Activated B cell treated with CpG ODN at 0.5 μM for 24 hours (primary cell): ENCODE measurements at regions not wholly inside any gene's neighbourhood (a gene's known extent, or its start where the extent isn't known, plus 50 kb on each side); places are given as distances from the start of the nearest gene placed in this dataset.

Source experiments
- ATAC-seq: fragments of 200-7000 bp; cut with Tn5 transposase; one replicate; pipeline ENCODE4 v1.10.0; 2021; ENCODE audit warnings: low read depth, mild to moderate bottlenecking, moderate library complexity
- CTCF ChIA-PET: fragments of 350-600 bp; sonication (Branson Sonifier 250); formaldehyde crosslinking; loops from one replicate; lab custom pipeline; 2021; ENCODE audit warnings: antibody characterized with exemption; lab: Charles Lee
- POLR2A ChIA-PET: fragments of 350-600 bp; sonication (Branson Sonifier 250); formaldehyde crosslinking; loops from one replicate; lab custom pipeline; 2021; ENCODE audit warnings: antibody characterized with exemption; lab: Charles Lee
- DNase-seq: peaks from one replicate; pipeline ENCODE4 v3.0.0; 2022
- H3K27ac Mint-ChIP-seq: one replicate; pipeline ENCODE4 v1.8.0; 2020; ENCODE audit warnings: mixed read lengths
- H3K27me3 Mint-ChIP-seq: one replicate; pipeline ENCODE4 v1.8.0; 2021; ENCODE audit warnings: mixed read lengths
- H3K36me3 Mint-ChIP-seq: one replicate; pipeline ENCODE4 v1.8.0; 2021; ENCODE audit warnings: low read depth, mixed read lengths
- H3K4me1 Mint-ChIP-seq: one replicate; pipeline ENCODE4 v1.8.0; 2021; ENCODE audit warnings: mixed read lengths
- H3K4me3 Mint-ChIP-seq: one replicate; pipeline ENCODE4 v1.8.0; 2020; ENCODE audit warnings: mild to moderate bottlenecking, mixed read lengths
- H3K9me3 Mint-ChIP-seq: one replicate; pipeline ENCODE4 v1.8.0; 2020; ENCODE audit warnings: mixed read lengths
- intact Hi-C: fragments of 100-400 bp; cut with micrococcal nuclease; formaldehyde crosslinking; loops from one replicate; pipeline ENCODE4 v1.15.1; 2024
- TF ChIP-seq, protein P1 (sequence below): fragments of 200-600 bp; IDR thresholded peaks from one replicate; pipeline ENCODE4 v1.8.0; 2022; ENCODE audit warnings: antibody characterized with exemption, mild to moderate bottlenecking

DNA sequence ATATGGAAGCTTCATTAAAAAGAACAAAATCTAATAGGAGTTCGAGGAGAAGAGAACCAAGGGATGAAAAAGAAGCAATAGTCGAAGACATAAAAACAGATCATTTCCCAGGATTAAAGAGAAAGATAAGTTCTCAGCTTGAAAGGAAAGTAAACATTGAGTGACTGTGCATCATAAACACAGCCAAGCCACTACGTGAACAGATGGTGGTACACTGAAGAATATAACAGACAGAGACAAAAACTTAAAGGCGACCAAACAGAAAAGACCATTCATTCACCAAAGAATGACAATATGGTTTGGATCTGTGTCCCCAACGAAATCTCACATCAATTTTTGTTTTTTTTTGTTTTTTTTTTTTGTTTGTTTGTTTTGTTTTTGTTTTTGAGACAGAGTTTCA, 210.8 kb upstream of the LINGO1 start:
- Mint-ChIP-seq H3K27ac (no peak overlapping the region), H3K36me3 (no peaks in the 10 kb centered on the region), H3K4me3 (no peak overlapping the region), H3K4me1 (no peaks in the 10 kb centered on the region), H3K27me3 (peaks cover 37% of the 10 kb centered on the region), H3K9me3 (peaks cover 14% of the 10 kb centered on the region)
- ATAC-seq (no peak), DNase-seq (no peak)
- ChIA-PET CTCF (no interaction called here), POLR2A (no interaction called here)
- intact Hi-C loops, result no loop called here
- TF ChIP-seq, protein P1, sequence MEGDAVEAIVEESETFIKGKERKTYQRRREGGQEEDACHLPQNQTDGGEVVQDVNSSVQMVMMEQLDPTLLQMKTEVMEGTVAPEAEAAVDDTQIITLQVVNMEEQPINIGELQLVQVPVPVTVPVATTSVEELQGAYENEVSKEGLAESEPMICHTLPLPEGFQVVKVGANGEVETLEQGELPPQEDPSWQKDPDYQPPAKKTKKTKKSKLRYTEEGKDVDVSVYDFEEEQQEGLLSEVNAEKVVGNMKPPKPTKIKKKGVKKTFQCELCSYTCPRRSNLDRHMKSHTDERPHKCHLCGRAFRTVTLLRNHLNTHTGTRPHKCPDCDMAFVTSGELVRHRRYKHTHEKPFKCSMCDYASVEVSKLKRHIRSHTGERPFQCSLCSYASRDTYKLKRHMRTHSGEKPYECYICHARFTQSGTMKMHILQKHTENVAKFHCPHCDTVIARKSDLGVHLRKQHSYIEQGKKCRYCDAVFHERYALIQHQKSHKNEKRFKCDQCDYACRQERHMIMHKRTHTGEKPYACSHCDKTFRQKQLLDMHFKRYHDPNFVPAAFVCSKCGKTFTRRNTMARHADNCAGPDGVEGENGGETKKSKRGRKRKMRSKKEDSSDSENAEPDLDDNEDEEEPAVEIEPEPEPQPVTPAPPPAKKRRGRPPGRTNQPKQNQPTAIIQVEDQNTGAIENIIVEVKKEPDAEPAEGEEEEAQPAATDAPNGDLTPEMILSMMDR, result no peak

- intact Hi-C loops, result no loop called here
- DNase-seq, result no peak
- POLR2A ChIA-PET, result interaction anchor here (0.6 kb wide), 1 partner anchor 9 kb away, joined by 5 read pairs; no protein-coding TSS in a partner anchor
- Mint-ChIP-seq H3K4me1 (no peaks in the 10 kb centered on the region), H3K9me3 (peaks cover 13% of the 10 kb centered on the region), H3K27ac (no peak overlapping the region), H3K4me3 (peak overlapping the region; percentile 19), H3K36me3 (no peaks in the 10 kb centered on the region), H3K27me3 (peaks cover 27% of the 10 kb centered on the region)
- no peak for ATAC-seq
- CTCF ChIA-PET, result no interaction called here
- TF ChIP-seq, protein P1, result no peak
These were observed 208.5 kb upstream of the LINGO1 start for GRCh38 chr15:77840991-77841775.

DNA sequence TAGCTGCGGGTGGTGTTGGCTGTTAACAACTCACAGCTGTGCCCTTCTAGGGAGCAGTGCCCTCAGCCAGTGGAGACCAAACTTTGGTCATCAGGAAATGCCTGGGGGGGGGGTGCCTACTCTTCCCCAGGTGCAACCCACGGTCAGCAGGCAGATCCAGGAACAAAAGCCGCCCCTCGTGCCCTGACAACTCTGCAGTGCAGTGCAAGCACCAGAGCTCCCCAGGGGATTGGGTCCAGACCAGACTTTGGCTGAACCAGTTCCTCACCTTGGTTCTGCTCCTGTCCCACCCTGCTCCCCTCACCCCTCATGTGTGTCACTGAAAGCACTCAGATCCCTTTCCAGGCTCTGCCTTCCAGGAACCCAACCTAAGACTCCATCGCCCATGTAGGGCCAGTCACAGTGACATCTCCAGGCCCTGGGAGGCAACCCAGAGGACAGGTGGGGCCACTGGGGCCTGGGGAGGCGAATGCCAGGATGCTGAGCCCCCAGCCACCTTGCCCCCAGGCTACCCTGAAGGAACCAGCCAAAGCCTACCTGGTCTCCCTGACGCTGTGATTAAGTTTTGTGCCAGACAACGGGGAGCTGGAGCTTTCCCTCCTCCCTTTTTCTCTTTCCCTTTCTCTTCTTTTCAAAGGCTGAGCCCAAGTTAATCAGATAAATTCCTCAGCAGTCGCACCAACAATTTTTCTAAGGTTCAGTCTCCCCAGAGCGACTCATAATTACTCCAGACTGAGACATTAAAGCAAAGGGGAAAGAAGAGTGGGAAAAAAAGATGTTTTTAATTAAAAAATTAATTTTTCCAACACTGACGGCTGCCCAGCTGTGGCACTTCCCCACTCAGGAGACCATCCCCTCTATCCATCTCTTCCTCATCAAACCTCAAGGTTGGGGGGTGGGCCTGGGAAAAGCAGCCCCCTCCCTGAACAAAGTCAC, 207.5 kb upstream of the LINGO1 start:
- DNase-seq (no peak), ATAC-seq (no peak)
- H3K9me3 Mint-ChIP-seq, result peaks cover 9% of the 10 kb centered on the region
- no peaks in the 10 kb centered on the region for H3K36me3 Mint-ChIP-seq
- TF ChIP-seq, protein P1, result no peak
- peak overlapping the region; percentile 19 for H3K4me3 Mint-ChIP-seq
- H3K27ac Mint-ChIP-seq, result no peak overlapping the region
- POLR2A ChIA-PET, result no interaction called here
- peaks cover 27% of the 10 kb centered on the region for H3K27me3 Mint-ChIP-seq
- CTCF ChIA-PET, result no interaction called here
- H3K4me1 Mint-ChIP-seq, result no peaks in the 10 kb centered on the region
- intact Hi-C loops, result no loop called here

- DNase-seq (no peak), ATAC-seq (no peak)
- Mint-ChIP-seq H3K9me3 (peaks cover 5% of the 10 kb centered on the region), H3K27me3 (peaks cover 27% of the 10 kb centered on the region), H3K4me1 (no peaks in the 10 kb centered on the region), H3K4me3 (no peak overlapping the region), H3K36me3 (no peaks in the 10 kb centered on the region), H3K27ac (no peak overlapping the region)
- ChIA-PET CTCF (no interaction called here), POLR2A (no interaction called here)
- TF ChIP-seq, protein P1, result no peak
- intact Hi-C loops, result no loop called here
These were observed 206.7 kb upstream of the LINGO1 start for GRCh38 chr15:77839456-77839855.

- Mint-ChIP-seq H3K4me1 (no peaks in the 10 kb centered on the region), H3K4me3 (no peak overlapping the region), H3K9me3 (peaks cover 2% of the 10 kb centered on the region), H3K36me3 (no peaks in the 10 kb centered on the region), H3K27ac (no peak overlapping the region), H3K27me3 (peaks cover 27% of the 10 kb centered on the region)
- intact Hi-C loops, result no loop called here
- TF ChIP-seq, protein P1, result no peak
- POLR2A ChIA-PET, result no interaction called here
- ATAC-seq, result no peak
- DNase-seq, result no peak
- CTCF ChIA-PET, result no interaction called here
These were observed 205.9 kb upstream of the LINGO1 start for GRCh38 chr15:77838595-77838994.
